HepG2 (cell line): ENCODE measurements at regions not wholly inside any gene's neighbourhood (a gene's known extent, or its start where the extent isn't known, plus 50 kb on each side); places are given as distances from the start of the nearest gene placed in this dataset.

ENCODE experiments used
- BRD4 ChIP-seq: sonication (generic); formaldehyde crosslinking; IDR thresholded peaks from 2 replicates; pipeline ENCODE4 v1.4.0; 2020; ENCODE audit warnings: missing genetic modification reagents
- GZF1 ChIP-seq: sonication (generic); formaldehyde crosslinking; IDR thresholded peaks from 2 replicates; pipeline ENCODE4 v1.5.1; 2020; ENCODE audit warnings: mild to moderate bottlenecking, missing genetic modification reagents
- MED13 ChIP-seq: sonication (generic); formaldehyde crosslinking; IDR thresholded peaks from 2 replicates; pipeline ENCODE4 v1.5.0; 2020; ENCODE audit warnings: missing genetic modification reagents
- PAF1 ChIP-seq: IDR thresholded peaks from 2 replicates; pipeline ENCODE4 v1.6.1; 2016; ENCODE audit warnings: missing genetic modification reagents, missing compliant biosample characterization
- PPARG ChIP-seq: conservative IDR thresholded peaks from 2 replicates; pipeline ENCODE4 v1.6.1; 2016; ENCODE audit warnings: missing biosample characterization, missing genetic modification reagents
- SOX6 ChIP-seq, 2 experiments: fragments of 450-650 bp in 1 of 2; sonication (generic) in 1 of 2; formaldehyde crosslinking in 1 of 2; IDR thresholded peaks; 2 replicates each; pipeline versions ENCODE4 v1.4.0 to v1.6.1; 2017 to 2020; ENCODE audit warnings: antibody characterized with exemption in 1 of 2, mild to moderate bottlenecking in 1 of 2, missing genetic modification reagents in 1 of 2
- YEATS2 ChIP-seq: sonication (generic); formaldehyde crosslinking; IDR thresholded peaks from 2 replicates; pipeline ENCODE4 v1.4.0; 2020; ENCODE audit warnings: missing genetic modification reagents, borderline replicate concordance
- ZFX ChIP-seq: sonication (generic); formaldehyde crosslinking; IDR thresholded peaks from 2 replicates; pipeline ENCODE4 v1.4.0; 2020; ENCODE audit warnings: mild to moderate bottlenecking, low read depth, missing genetic modification reagents, moderate library complexity
- ZNF230 ChIP-seq: sonication (generic); formaldehyde crosslinking; IDR thresholded peaks from 2 replicates; pipeline ENCODE4 v1.4.0; 2020; ENCODE audit warnings: mild to moderate bottlenecking, missing genetic modification reagents
- ZNF232 ChIP-seq: sonication (generic); formaldehyde crosslinking; IDR thresholded peaks from 2 replicates; pipeline ENCODE4 v1.4.0; 2020; ENCODE audit warnings: missing genetic modification reagents, borderline replicate concordance
- ZNF234 ChIP-seq: sonication (generic); formaldehyde crosslinking; conservative IDR thresholded peaks from 2 replicates; pipeline ENCODE4 v1.5.1; 2020; ENCODE audit warnings: mild to moderate bottlenecking, missing genetic modification reagents
- ZNF282 ChIP-seq: fragments of 450-650 bp; IDR thresholded peaks from 2 replicates; pipeline ENCODE4 v1.6.1; 2018; ENCODE audit not compliant: partially characterized antibody
- ZNF543 ChIP-seq: sonication (generic); formaldehyde crosslinking; IDR thresholded peaks from 2 replicates; pipeline ENCODE4 v1.4.0; 2020; ENCODE audit warnings: mild to moderate bottlenecking, missing genetic modification reagents
- ZNF572 ChIP-seq: sonication (generic); formaldehyde crosslinking; IDR thresholded peaks from 2 replicates; pipeline ENCODE4 v1.5.1; 2020; ENCODE audit warnings: mild to moderate bottlenecking, missing genetic modification reagents
- ZNF737 ChIP-seq: sonication (generic); formaldehyde crosslinking; IDR thresholded peaks from 2 replicates; pipeline ENCODE4 v1.5.0; 2020; ENCODE audit warnings: missing genetic modification reagents, mild to moderate bottlenecking, borderline replicate concordance
- ZNF749 ChIP-seq: sonication (generic); formaldehyde crosslinking; IDR thresholded peaks from 2 replicates; pipeline ENCODE4 v1.8.0; 2022; ENCODE audit warnings: mild to moderate bottlenecking, missing genetic modification reagents, moderate library complexity, borderline replicate concordance
- ZSCAN29 ChIP-seq: sonication (generic); formaldehyde crosslinking; conservative IDR thresholded peaks from 2 replicates; pipeline ENCODE4 v1.4.0; 2020; ENCODE audit warnings: mild to moderate bottlenecking, missing genetic modification reagents
- TF ChIP-seq, protein P1 (sequence below): fragments of 450-650 bp; IDR thresholded peaks from 2 replicates; pipeline ENCODE4 v1.6.1; 2017
- TF ChIP-seq, protein P2 (sequence below): sonication (generic); formaldehyde crosslinking; IDR thresholded peaks from 2 replicates; pipeline ENCODE4 v1.4.0; 2020; ENCODE audit warnings: mild to moderate bottlenecking, missing genetic modification reagents
- TF ChIP-seq, protein P3 (sequence below): sonication (generic); formaldehyde crosslinking; IDR thresholded peaks from 2 replicates; pipeline ENCODE4 v1.4.0; 2020; ENCODE audit warnings: mild to moderate bottlenecking, missing genetic modification reagents
- TF ChIP-seq, protein P4 (sequence below): sonication (generic); formaldehyde crosslinking; IDR thresholded peaks from 2 replicates; pipeline ENCODE4 v1.4.0; 2020; ENCODE audit warnings: mild to moderate bottlenecking, missing genetic modification reagents

DNA sequence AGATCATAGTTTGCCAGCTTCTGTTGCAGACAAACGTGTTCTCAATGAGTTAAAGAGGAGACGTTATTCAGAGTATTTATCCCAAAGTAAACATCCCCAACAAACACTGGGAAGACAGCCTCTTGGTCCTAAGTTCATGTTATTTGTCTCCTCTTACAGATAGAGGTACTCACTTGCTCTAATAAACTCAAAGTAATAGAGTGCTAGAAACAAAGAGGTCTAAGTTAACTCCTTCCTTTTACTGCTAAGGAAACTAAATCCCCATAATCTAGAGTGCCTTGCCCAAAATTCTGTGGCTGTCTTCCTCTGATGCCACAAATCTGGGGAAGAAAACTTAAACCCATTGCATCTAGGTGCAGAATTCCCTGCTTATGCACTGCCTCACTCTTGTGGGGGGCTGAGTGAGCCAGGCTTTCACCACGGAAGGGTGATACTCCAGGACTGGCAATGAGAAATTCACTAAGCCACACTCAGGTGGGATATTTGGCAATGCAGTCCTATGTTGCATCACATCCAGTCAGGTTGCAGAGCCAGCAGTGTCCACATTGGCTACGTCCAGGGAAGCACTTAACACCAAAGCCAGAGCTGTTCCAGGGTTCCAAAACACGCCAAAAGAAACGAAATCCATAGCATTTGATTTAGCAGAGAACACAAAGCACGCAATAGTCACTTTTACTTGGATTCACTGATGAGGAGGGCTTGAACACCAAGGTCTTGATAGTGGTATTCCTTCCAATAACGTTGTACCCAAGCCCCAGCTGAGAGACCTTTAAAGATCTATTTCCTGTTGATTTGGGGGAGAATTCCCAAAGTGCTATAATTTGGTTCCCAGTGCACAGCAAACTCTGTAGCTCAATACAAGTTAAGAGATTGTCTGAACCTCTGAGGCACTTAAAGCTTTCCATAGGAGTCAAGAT is 81.0 kb upstream of the FOXQ1 start (continued):
- TF ChIP-seq, protein P1, sequence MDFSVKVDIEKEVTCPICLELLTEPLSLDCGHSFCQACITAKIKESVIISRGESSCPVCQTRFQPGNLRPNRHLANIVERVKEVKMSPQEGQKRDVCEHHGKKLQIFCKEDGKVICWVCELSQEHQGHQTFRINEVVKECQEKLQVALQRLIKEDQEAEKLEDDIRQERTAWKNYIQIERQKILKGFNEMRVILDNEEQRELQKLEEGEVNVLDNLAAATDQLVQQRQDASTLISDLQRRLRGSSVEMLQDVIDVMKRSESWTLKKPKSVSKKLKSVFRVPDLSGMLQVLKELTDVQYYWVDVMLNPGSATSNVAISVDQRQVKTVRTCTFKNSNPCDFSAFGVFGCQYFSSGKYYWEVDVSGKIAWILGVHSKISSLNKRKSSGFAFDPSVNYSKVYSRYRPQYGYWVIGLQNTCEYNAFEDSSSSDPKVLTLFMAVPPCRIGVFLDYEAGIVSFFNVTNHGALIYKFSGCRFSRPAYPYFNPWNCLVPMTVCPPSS, result no peak
- TF ChIP-seq, protein P2, sequence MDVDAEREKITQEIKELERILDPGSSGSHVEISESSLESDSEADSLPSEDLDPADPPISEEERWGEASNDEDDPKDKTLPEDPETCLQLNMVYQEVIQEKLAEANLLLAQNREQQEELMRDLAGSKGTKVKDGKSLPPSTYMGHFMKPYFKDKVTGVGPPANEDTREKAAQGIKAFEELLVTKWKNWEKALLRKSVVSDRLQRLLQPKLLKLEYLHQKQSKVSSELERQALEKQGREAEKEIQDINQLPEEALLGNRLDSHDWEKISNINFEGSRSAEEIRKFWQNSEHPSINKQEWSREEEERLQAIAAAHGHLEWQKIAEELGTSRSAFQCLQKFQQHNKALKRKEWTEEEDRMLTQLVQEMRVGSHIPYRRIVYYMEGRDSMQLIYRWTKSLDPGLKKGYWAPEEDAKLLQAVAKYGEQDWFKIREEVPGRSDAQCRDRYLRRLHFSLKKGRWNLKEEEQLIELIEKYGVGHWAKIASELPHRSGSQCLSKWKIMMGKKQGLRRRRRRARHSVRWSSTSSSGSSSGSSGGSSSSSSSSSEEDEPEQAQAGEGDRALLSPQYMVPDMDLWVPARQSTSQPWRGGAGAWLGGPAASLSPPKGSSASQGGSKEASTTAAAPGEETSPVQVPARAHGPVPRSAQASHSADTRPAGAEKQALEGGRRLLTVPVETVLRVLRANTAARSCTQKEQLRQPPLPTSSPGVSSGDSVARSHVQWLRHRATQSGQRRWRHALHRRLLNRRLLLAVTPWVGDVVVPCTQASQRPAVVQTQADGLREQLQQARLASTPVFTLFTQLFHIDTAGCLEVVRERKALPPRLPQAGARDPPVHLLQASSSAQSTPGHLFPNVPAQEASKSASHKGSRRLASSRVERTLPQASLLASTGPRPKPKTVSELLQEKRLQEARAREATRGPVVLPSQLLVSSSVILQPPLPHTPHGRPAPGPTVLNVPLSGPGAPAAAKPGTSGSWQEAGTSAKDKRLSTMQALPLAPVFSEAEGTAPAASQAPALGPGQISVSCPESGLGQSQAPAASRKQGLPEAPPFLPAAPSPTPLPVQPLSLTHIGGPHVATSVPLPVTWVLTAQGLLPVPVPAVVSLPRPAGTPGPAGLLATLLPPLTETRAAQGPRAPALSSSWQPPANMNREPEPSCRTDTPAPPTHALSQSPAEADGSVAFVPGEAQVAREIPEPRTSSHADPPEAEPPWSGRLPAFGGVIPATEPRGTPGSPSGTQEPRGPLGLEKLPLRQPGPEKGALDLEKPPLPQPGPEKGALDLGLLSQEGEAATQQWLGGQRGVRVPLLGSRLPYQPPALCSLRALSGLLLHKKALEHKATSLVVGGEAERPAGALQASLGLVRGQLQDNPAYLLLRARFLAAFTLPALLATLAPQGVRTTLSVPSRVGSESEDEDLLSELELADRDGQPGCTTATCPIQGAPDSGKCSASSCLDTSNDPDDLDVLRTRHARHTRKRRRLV (CRISPR knock-in tag), result peak; percentile 89
- peak; percentile 37; the same call in 1 of the 2 replicates for TF ChIP-seq GZF1
- no peak for TF ChIP-seq PAF1 (CRISPR knock-in tag)
- TF ChIP-seq SOX6 (IDR thresholded peaks at IDR 0.05), result no peak
- TF ChIP-seq SOX6 (CRISPR knock-in tag; IDR thresholded peaks at IDR 0.05), result peak; percentile 89
- 0 out of 2 replicates have a peak, but pooled peaks have one; percentile 42 for TF ChIP-seq ZNF543 (CRISPR knock-in tag)
- peak; percentile 77; the same call in 1 of the 2 replicates for TF ChIP-seq ZNF230 (CRISPR knock-in tag)
- no peak for TF ChIP-seq ZNF232
- peak; percentile 88; the same call in 1 of the 2 replicates for TF ChIP-seq ZSCAN29 (CRISPR knock-in tag)
- no peak for TF ChIP-seq YEATS2
- TF ChIP-seq PPARG (CRISPR knock-in tag), result peak; percentile 75
- TF ChIP-seq ZNF572, result no peak
- TF ChIP-seq BRD4 (CRISPR knock-in tag), result peak; percentile 97
- no peak for TF ChIP-seq ZNF749
- no peak for TF ChIP-seq ZNF282
- TF ChIP-seq ZNF234, result no peak
- TF ChIP-seq MED13 (CRISPR knock-in tag), result peak; percentile 56
- TF ChIP-seq, protein P3, sequence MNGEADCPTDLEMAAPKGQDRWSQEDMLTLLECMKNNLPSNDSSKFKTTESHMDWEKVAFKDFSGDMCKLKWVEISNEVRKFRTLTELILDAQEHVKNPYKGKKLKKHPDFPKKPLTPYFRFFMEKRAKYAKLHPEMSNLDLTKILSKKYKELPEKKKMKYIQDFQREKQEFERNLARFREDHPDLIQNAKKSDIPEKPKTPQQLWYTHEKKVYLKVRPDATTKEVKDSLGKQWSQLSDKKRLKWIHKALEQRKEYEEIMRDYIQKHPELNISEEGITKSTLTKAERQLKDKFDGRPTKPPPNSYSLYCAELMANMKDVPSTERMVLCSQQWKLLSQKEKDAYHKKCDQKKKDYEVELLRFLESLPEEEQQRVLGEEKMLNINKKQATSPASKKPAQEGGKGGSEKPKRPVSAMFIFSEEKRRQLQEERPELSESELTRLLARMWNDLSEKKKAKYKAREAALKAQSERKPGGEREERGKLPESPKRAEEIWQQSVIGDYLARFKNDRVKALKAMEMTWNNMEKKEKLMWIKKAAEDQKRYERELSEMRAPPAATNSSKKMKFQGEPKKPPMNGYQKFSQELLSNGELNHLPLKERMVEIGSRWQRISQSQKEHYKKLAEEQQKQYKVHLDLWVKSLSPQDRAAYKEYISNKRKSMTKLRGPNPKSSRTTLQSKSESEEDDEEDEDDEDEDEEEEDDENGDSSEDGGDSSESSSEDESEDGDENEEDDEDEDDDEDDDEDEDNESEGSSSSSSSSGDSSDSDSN (CRISPR knock-in tag), result no peak; the same call in 1 of the 2 replicates
- 0 out of 2 replicates have a peak, but pooled peaks have one; percentile 32 for TF ChIP-seq ZFX (CRISPR knock-in tag)
- TF ChIP-seq, protein P4, sequence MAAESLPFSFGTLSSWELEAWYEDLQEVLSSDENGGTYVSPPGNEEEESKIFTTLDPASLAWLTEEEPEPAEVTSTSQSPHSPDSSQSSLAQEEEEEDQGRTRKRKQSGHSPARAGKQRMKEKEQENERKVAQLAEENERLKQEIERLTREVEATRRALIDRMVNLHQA (CRISPR knock-in tag), result no peak
- TF ChIP-seq ZNF737 (CRISPR knock-in tag), result no peak
